OCI-LY3 (cell line): ENCODE measurements at regions not wholly inside any gene's neighbourhood (a gene's known extent, or its start where the extent isn't known, plus 50 kb on each side); places are given as distances from the start of the nearest gene placed in this dataset.

Experiments
- CTCF ChIP-seq: fragments of 200-600, 300-600 bp; sonication (generic); IDR thresholded peaks from 2 replicates; pipeline ENCODE4 v1.5.1; 2014; ENCODE audit warnings: antibody characterized with exemption, low read length, low read depth
- EZH2phosphoT487 ChIP-seq: fragments of 200-600 bp; shearing (Covaris generic); IDR thresholded peaks from 2 replicates; pipeline ENCODE4 v1.6.1; 2018; ENCODE audit warnings: antibody characterized with exemption, mixed run types, low read depth

GRCh38 chr10:10020945-10021344, 996.7 kb upstream of the CELF2 start:
- no peak for TF ChIP-seq CTCF
- no peak for TF ChIP-seq EZH2phosphoT487
